ENCODE measurements at regions not wholly inside any gene's neighbourhood (a gene's known extent, or its start where the extent isn't known, plus 50 kb on each side); places are given as distances from the start of the nearest gene placed in this dataset.

- Histone ChIP-seq H3K36me3 (ENCODE audit: control insufficient read depth, insufficient read depth, low read length) (no peaks in the 10 kb centered on the region), H3K27me3 (ENCODE audit: control insufficient read depth, insufficient read depth, low read length, poor library complexity, severe bottlenecking) (no peaks in the 10 kb centered on the region), H3K9me3 (ENCODE audit: control insufficient read depth, low read length) (no peaks in the 10 kb centered on the region), H3K4me1 (ENCODE audit: control insufficient read depth, insufficient read depth, low read length) (no peaks in the 10 kb centered on the region), H3K27ac (ENCODE audit: insufficient read depth, low read depth, low read length, poor library complexity, severe bottlenecking) (no peak overlapping the region), H3K4me3 (ENCODE audit: insufficient read depth, low read depth, low read length) (no peak overlapping the region)
- WGBS, 2 experiments, result 90 to 92% methylated on average over 3 of the region's 3 CpGs
Measured at GRCh38 chr2:9156483-9156882, 50.1 kb upstream of the ASAP2 start.

DNA sequence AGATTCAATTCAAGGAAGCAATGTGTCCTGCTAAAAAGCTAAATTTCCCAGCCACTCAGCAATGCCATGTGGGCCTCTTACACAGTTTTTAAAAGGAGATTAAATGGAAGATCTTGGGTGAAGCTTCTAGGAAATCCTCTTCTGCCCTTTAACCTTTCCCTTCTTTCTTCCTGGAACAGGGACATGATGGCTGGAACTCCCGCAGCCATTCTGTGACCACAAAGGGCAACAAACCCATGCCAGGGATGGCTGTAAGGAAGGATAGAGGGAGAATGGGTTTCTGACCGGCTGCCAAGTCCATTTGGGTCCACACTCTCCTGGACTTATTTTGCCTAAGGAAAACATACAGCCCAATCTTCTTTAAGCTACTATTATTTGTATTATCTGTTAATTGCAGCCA is 52.6 kb upstream of the ASAP2 start:
- H3K36me3 ChIP-seq (ENCODE audit: control insufficient read depth, insufficient read depth, low read length), result no peaks in the 10 kb centered on the region
- no peak overlapping the region for H3K27ac ChIP-seq (ENCODE audit: insufficient read depth, low read depth, low read length, poor library complexity, severe bottlenecking)
- H3K27me3 ChIP-seq (ENCODE audit: control insufficient read depth, insufficient read depth, low read length, poor library complexity, severe bottlenecking), result no peaks in the 10 kb centered on the region
- H3K4me3 ChIP-seq (ENCODE audit: insufficient read depth, low read depth, low read length), result no peak overlapping the region
- 85 to 100% methylated on average over 1 to 2 of the region's 2 CpGs for WGBS, 2 experiments
- no peaks in the 10 kb centered on the region for H3K4me1 ChIP-seq (ENCODE audit: control insufficient read depth, insufficient read depth, low read length)
- H3K9me3 ChIP-seq (ENCODE audit: control insufficient read depth, low read length), result no peaks in the 10 kb centered on the region

DNA sequence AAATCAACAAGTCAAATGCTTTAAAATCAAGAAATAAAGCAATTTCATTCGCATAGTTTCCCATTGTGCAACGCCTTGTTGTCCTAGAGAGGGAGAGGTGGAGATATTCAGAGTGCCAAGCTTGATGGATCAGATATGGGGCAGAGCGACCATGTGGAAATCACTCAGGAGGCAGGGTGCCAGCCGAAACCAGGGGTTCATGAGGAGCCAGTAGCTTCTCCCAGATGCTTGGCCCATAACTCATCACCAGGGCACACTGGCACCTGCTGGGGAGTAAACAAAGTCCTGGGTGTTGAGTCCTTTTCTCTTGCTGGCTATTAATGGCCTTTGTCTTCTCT is 53.0 kb upstream of the ASAP2 start:
- no peak overlapping the region for H3K4me3 ChIP-seq (ENCODE audit: insufficient read depth, low read depth, low read length)
- no peaks in the 10 kb centered on the region for H3K27me3 ChIP-seq (ENCODE audit: control insufficient read depth, insufficient read depth, low read length, poor library complexity, severe bottlenecking)
- WGBS, 2 experiments, result 92% methylated on average over 4 of the region's 4 CpGs
- no peaks in the 10 kb centered on the region for H3K4me1 ChIP-seq (ENCODE audit: control insufficient read depth, insufficient read depth, low read length)
- no peak overlapping the region for H3K27ac ChIP-seq (ENCODE audit: insufficient read depth, low read depth, low read length, poor library complexity, severe bottlenecking)
- H3K36me3 ChIP-seq (ENCODE audit: control insufficient read depth, insufficient read depth, low read length), result no peaks in the 10 kb centered on the region
- no peaks in the 10 kb centered on the region for H3K9me3 ChIP-seq (ENCODE audit: control insufficient read depth, low read length)

DNA sequence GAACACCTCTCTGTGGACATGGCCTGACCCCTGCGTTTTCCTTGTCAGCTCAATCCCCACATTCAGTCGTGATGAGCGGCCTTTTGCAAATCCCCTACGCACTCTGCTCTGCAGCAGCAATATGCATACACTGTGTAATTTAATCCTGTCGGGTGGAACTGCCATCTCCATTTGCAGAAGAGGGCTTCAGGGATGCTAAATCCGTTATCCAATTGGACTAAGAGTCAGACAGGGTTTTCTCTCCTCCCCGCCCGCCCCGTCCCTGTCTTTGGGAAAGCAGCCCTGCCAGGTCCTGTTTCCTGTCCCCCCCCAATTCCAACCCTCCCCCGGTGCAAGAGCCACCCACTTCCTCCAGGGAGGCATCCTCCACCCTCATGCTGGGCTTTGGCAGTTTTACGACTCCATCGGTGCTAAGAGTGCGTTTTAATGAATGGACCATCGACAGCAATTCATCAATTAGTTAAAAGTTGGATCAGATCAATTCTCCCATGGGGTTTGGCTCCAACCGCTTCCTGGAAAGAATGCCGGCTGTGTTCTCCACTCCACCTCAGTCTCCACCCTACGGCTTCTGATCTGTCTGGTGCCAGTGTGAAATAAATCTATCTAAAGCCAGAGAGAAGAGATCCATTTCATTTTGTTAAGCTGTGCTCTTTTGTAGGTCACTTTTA is 53.5 kb upstream of the ASAP2 start:
- 54 to 55% methylated on average over 17 of the region's 17 CpGs for WGBS, 2 experiments
- no peaks in the 10 kb centered on the region for H3K4me1 ChIP-seq (ENCODE audit: control insufficient read depth, insufficient read depth, low read length)
- H3K9me3 ChIP-seq (ENCODE audit: control insufficient read depth, low read length), result no peaks in the 10 kb centered on the region
- no peak overlapping the region for H3K27ac ChIP-seq (ENCODE audit: insufficient read depth, low read depth, low read length, poor library complexity, severe bottlenecking)
- no peaks in the 10 kb centered on the region for H3K27me3 ChIP-seq (ENCODE audit: control insufficient read depth, insufficient read depth, low read length, poor library complexity, severe bottlenecking)
- H3K4me3 ChIP-seq (ENCODE audit: insufficient read depth, low read depth, low read length), result no peak overlapping the region
- no peaks in the 10 kb centered on the region for H3K36me3 ChIP-seq (ENCODE audit: control insufficient read depth, insufficient read depth, low read length)

- H3K27ac ChIP-seq (ENCODE audit: insufficient read depth, low read depth, low read length, poor library complexity, severe bottlenecking), result no peak overlapping the region
- no peaks in the 10 kb centered on the region for H3K9me3 ChIP-seq (ENCODE audit: control insufficient read depth, low read length)
- no peaks in the 10 kb centered on the region for H3K4me1 ChIP-seq (ENCODE audit: control insufficient read depth, insufficient read depth, low read length)
- no peak overlapping the region for H3K4me3 ChIP-seq (ENCODE audit: insufficient read depth, low read depth, low read length)
- H3K36me3 ChIP-seq (ENCODE audit: control insufficient read depth, insufficient read depth, low read length), result no peaks in the 10 kb centered on the region
- 92 to 95% methylated on average over 13 of the region's 13 CpGs for WGBS, 2 experiments
- no peaks in the 10 kb centered on the region for H3K27me3 ChIP-seq (ENCODE audit: control insufficient read depth, insufficient read depth, low read length, poor library complexity, severe bottlenecking)
Measured at GRCh38 chr2:9150906-9151305, 55.7 kb upstream of the ASAP2 start.

DNA sequence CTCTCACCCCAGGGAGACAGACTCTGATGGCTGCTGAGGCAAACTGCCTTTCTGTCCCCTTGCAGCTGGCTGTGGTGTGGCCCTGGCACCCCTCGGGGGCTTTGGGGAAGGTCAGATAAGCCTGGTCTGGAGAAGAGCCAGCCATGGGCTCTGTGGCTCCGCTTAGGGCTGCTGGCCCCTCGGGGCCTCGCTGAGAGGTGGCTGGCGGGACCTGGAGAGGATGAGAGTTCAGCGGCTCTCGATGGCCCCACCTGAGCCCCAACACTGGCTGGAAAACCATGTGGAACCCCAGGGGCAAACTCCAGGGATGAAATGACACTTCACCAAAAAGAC is 56.1 kb upstream of the ASAP2 start:
- Histone ChIP-seq H3K4me1 (ENCODE audit: control insufficient read depth, insufficient read depth, low read length) (no peaks in the 10 kb centered on the region), H3K9me3 (ENCODE audit: control insufficient read depth, low read length) (no peaks in the 10 kb centered on the region), H3K36me3 (ENCODE audit: control insufficient read depth, insufficient read depth, low read length) (no peaks in the 10 kb centered on the region), H3K27me3 (ENCODE audit: control insufficient read depth, insufficient read depth, low read length, poor library complexity, severe bottlenecking) (no peaks in the 10 kb centered on the region), H3K27ac (ENCODE audit: insufficient read depth, low read depth, low read length, poor library complexity, severe bottlenecking) (no peak overlapping the region), H3K4me3 (ENCODE audit: insufficient read depth, low read depth, low read length) (no peak overlapping the region)
- 94 to 97% methylated on average over 7 of the region's 7 CpGs for WGBS, 2 experiments

DNA sequence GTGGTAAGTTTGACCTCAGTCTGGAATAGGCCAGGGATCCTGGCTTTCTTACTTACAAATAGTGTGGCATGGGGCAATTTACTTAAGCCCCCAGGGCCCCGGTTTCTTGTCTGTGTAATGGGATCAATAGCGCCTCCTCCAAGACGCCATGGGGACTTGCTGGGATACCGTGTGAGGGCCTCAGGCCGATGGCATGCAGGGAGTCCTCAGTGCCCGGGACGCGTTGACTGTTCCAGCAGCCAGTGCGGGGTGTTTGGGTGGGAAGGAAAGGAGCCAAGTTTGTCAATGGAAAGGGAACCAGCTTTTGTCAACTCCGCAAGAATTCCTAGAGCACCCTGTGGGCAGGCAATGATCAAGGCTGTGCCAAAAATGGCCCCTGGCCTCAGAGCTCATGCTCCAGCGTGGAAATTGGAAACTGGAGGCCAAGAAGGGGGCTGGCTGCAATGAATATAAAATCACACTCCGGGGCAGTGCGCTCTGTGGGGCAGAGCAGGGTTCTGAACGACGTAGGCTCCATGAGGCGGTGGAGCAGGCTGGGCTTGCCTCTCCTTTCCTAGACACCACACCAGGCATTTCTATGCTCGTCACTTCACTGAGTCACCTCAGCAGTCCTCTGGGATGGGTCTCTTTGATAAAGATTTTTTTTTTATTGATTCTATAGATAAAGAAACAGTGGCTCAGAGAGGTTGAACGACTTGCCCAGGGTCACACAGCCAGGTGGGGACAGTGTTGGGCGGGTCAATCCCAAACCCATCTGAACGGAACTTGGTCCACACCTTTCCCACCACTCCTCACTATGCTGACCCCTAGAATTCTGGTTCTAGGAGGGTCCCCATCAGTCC is 56.7 kb upstream of the ASAP2 start:
- H3K27ac ChIP-seq (ENCODE audit: insufficient read depth, low read depth, low read length, poor library complexity, severe bottlenecking), result no peak overlapping the region
- no peaks in the 10 kb centered on the region for H3K9me3 ChIP-seq (ENCODE audit: control insufficient read depth, low read length)
- no peak overlapping the region for H3K4me3 ChIP-seq (ENCODE audit: insufficient read depth, low read depth, low read length)
- H3K36me3 ChIP-seq (ENCODE audit: control insufficient read depth, insufficient read depth, low read length), result no peaks in the 10 kb centered on the region
- H3K27me3 ChIP-seq (ENCODE audit: control insufficient read depth, insufficient read depth, low read length, poor library complexity, severe bottlenecking), result peaks cover 3% of the 10 kb centered on the region
- 90 to 91% methylated on average over 20 of the region's 20 CpGs for WGBS, 2 experiments
- H3K4me1 ChIP-seq (ENCODE audit: control insufficient read depth, insufficient read depth, low read length), result no peaks in the 10 kb centered on the region

DNA sequence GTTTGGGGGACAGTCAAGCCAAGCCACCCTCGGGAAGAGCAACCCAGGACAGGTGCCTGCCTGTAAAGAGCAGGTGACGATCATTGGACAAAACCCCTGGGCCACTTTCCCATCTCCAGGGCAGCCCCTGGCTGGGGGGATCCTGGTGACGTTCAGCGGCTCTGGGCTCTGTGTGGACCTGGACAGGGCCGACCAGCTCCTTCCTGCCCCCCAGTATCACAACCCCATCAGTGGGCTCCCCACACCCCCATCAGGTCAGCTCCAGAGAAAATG is 57.3 kb upstream of the ASAP2 start:
- 87 to 93% methylated on average over 5 of the region's 5 CpGs for WGBS, 2 experiments
- H3K27ac ChIP-seq (ENCODE audit: insufficient read depth, low read depth, low read length, poor library complexity, severe bottlenecking), result no peak overlapping the region
- peaks cover 8% of the 10 kb centered on the region for H3K27me3 ChIP-seq (ENCODE audit: control insufficient read depth, insufficient read depth, low read length, poor library complexity, severe bottlenecking)
- no peak overlapping the region for H3K4me3 ChIP-seq (ENCODE audit: insufficient read depth, low read depth, low read length)
- H3K36me3 ChIP-seq (ENCODE audit: control insufficient read depth, insufficient read depth, low read length), result no peaks in the 10 kb centered on the region
- H3K9me3 ChIP-seq (ENCODE audit: control insufficient read depth, low read length), result no peaks in the 10 kb centered on the region
- no peaks in the 10 kb centered on the region for H3K4me1 ChIP-seq (ENCODE audit: control insufficient read depth, insufficient read depth, low read length)

GRCh38 chr2:9146646-9147045 is 60.0 kb upstream of the ASAP2 start:
- 92 to 96% methylated on average over 6 of the region's 6 CpGs for WGBS, 2 experiments
- Histone ChIP-seq H3K27me3 (ENCODE audit: control insufficient read depth, insufficient read depth, low read length, poor library complexity, severe bottlenecking) (peaks cover 32% of the 10 kb centered on the region), H3K4me1 (ENCODE audit: control insufficient read depth, insufficient read depth, low read length) (no peaks in the 10 kb centered on the region), H3K27ac (ENCODE audit: insufficient read depth, low read depth, low read length, poor library complexity, severe bottlenecking) (no peak overlapping the region), H3K9me3 (ENCODE audit: control insufficient read depth, low read length) (no peaks in the 10 kb centered on the region), H3K36me3 (ENCODE audit: control insufficient read depth, insufficient read depth, low read length) (no peaks in the 10 kb centered on the region), H3K4me3 (ENCODE audit: insufficient read depth, low read depth, low read length) (no peak overlapping the region)

GRCh38 chr2:9145752-9146430 is 60.7 kb upstream of the ASAP2 start:
- Histone ChIP-seq H3K36me3 (ENCODE audit: control insufficient read depth, insufficient read depth, low read length) (no peaks in the 10 kb centered on the region), H3K4me1 (ENCODE audit: control insufficient read depth, insufficient read depth, low read length) (no peaks in the 10 kb centered on the region), H3K4me3 (ENCODE audit: insufficient read depth, low read depth, low read length) (no peak overlapping the region), H3K9me3 (ENCODE audit: control insufficient read depth, low read length) (no peaks in the 10 kb centered on the region), H3K27ac (ENCODE audit: insufficient read depth, low read depth, low read length, poor library complexity, severe bottlenecking) (no peak overlapping the region), H3K27me3 (ENCODE audit: control insufficient read depth, insufficient read depth, low read length, poor library complexity, severe bottlenecking) (peaks cover 32% of the 10 kb centered on the region)
- 88 to 89% methylated on average over 28 of the region's 28 CpGs for WGBS, 2 experiments

All from ectodermal cell (in vitro differentiated cells).